Prostate gland (tissue), 2 donors: ENCODE measurements at regions not wholly inside any gene's neighbourhood (a gene's known extent, or its start where the extent isn't known, plus 50 kb on each side); places are given as distances from the start of the nearest gene placed in this dataset.

Experiments used
- DNase-seq: peaks from one replicate; pipeline ENCODE4 v3.0.0-alpha.2; 2019; ENCODE audit warnings: low spot score
- H3K27ac ChIP-seq, 2 donors: fragments of 200-600 bp; sonication (generic); 2 replicates each; pipeline ENCODE4 v1.5.1; 2017 to 2019
- H3K27me3 ChIP-seq: fragments of 200-600 bp; sonication (generic); replicated peaks from 2 replicates; pipeline ENCODE4 v1.5.1; 2019; ENCODE audit not compliant: insufficient read depth
- H3K36me3 ChIP-seq, 2 donors: fragments of 200-600 bp; sonication (generic); 1 replicate in 1 of 2; 2 replicates in 1 of 2; pipeline versions ENCODE4 v1.5.1 to v1.8.1; 2017 to 2019
- H3K4me1 ChIP-seq: fragments of 200-600 bp; sonication (generic); replicated peaks from 2 replicates; pipeline ENCODE4 v1.5.1; 2019
- H3K4me3 ChIP-seq, 2 donors: fragments of 200-600 bp; sonication (generic); 2 replicates each; pipeline ENCODE4 v1.5.1; 2017 to 2019
- H3K9me3 ChIP-seq: fragments of 200-600 bp; sonication (generic); 2 replicates; pipeline ENCODE4 v1.5.1; 2017
- CTCF ChIP-seq, 4 experiments: fragments of 200-600 bp in 2 of 4; fragments of 450-650 bp in 2 of 4; sonication (generic) in 2 of 4; IDR thresholded peaks; 1 replicate in 3 of 4; 2 replicates in 1 of 4; pipeline ENCODE4 v1.5.1; 2016 to 2019; ENCODE audit warnings: antibody characterized with exemption in 4 of 4, mild to moderate bottlenecking in 2 of 4, moderate library complexity in 2 of 4
- POLR2A ChIP-seq: fragments of 450-650 bp; IDR thresholded peaks from one replicate; pipeline ENCODE4 v1.6.1; 2016; ENCODE audit warnings: antibody characterized with exemption, mild to moderate bottlenecking
- POLR2AphosphoS5 ChIP-seq: sonication (generic); formaldehyde crosslinking; IDR thresholded peaks from one replicate; pipeline ENCODE4 v1.6.1; 2017; ENCODE audit warnings: antibody characterized with exemption
- WGBS: methylation state at CpG from one replicate; pipeline ENCODE4 v1.1.5; 2018; 5-methylcytosine and 5-hydroxymethylcytosine counted together
- intact Hi-C: fragments of 100-400 bp; cut with DNase I; formaldehyde crosslinking; loops from one replicate; pipeline ENCODE4 v1.14.2; 2022

DNA sequence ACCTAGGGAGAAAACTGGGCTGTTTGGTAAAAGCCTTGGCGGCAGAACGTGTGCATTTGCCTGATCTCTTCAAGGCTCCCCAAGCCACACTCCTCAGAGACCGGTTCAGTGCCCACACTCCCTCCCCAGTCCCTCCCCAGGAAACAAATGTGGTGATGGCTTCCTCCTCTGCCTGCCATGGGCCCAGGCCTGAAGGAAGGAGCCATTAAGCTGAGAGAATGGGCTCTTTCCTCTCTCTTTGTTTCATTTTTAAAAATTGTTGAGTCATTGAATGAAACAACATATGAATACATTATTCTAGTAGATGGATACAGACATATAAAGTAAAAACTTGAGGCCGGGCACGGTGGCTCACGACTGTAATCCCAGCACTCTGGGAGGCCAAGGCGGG lies 50.6 kb upstream of the YWHAQ start:
- TF ChIP-seq POLR2AphosphoS5 (no peak), POLR2A (no peak), CTCF (IDR thresholded peaks at IDR 0.05) (no peak)
- DNase-seq: no peak
- no peaks in the 10 kb centered on the region for H3K27me3 ChIP-seq
- no peak overlapping the region for H3K27ac ChIP-seq
- H3K9me3 ChIP-seq: no peaks in the 10 kb centered on the region
- H3K4me1 ChIP-seq: no peaks in the 10 kb centered on the region
- intact Hi-C loops: no loop called here
- no peak overlapping the region for H3K4me3 ChIP-seq
- H3K36me3 ChIP-seq: no peaks in the 10 kb centered on the region
- 82% methylated on average over 7 of the region's 7 CpGs for WGBS

GRCh38 chr2:9685637-9686036 lies 54.8 kb upstream of the YWHAQ start:
- WGBS: 94% methylated on average over 4 of the region's 4 CpGs
- DNase-seq: no peak
- H3K36me3 ChIP-seq: no peaks in the 10 kb centered on the region
- H3K9me3 ChIP-seq: no peaks in the 10 kb centered on the region
- no peaks in the 10 kb centered on the region for H3K4me1 ChIP-seq
- H3K27me3 ChIP-seq: no peaks in the 10 kb centered on the region
- H3K27ac ChIP-seq: no peak overlapping the region
- TF ChIP-seq POLR2A (no peak), CTCF (IDR thresholded peaks at IDR 0.05) (no peak), POLR2AphosphoS5 (no peak)
- intact Hi-C loops: no loop called here
- H3K4me3 ChIP-seq: no peak overlapping the region

DNA sequence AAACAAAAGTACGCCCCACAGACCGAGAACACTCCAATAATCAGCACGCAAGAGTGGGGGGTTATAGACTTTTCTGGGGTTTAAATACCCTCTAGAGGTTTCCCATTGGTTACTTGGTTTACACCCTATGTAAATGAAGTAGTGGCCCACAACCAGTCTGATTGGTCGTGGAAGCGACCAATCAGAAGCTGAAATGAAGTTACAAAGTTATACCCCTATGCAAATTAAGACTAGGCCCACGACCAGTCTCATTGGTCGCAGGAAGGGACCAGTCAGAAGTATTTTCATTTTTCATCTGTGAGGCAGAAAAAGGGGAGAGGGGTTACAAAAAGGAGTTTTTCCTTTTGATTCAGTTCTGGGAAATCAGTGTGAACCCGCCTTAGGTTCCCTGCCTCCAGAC lies 55.3 kb upstream of the YWHAQ start:
- 85% methylated on average over 8 of the region's 8 CpGs for WGBS
- no peak overlapping the region for H3K4me3 ChIP-seq
- no peak for DNase-seq

GRCh38 chr2:9690252-9690651 lies 59.5 kb upstream of the YWHAQ start:
- TF ChIP-seq POLR2A: no peak
- no peak for TF ChIP-seq CTCF (IDR thresholded peaks at IDR 0.05)
- no peak for TF ChIP-seq POLR2AphosphoS5
- Histone ChIP-seq H3K36me3 (no peaks in the 10 kb centered on the region), H3K4me3 (no peak overlapping the region), H3K9me3 (no peaks in the 10 kb centered on the region), H3K4me1 (no peaks in the 10 kb centered on the region), H3K27me3 (no peaks in the 10 kb centered on the region), H3K27ac (no peak overlapping the region)
- intact Hi-C loops: no loop called here
- WGBS: 66% methylated on average over 7 of the region's 7 CpGs
- DNase-seq: no peak

More for the DNA sequence above, 55.3 kb upstream of the YWHAQ start:
- H3K36me3 ChIP-seq: no peaks in the 10 kb centered on the region
- H3K4me1 ChIP-seq: no peaks in the 10 kb centered on the region
- no peaks in the 10 kb centered on the region for H3K9me3 ChIP-seq
- TF ChIP-seq CTCF (IDR thresholded peaks at IDR 0.05) (no peak), POLR2AphosphoS5 (no peak), POLR2A (no peak)
- intact Hi-C loops: no loop called here
- no peaks in the 10 kb centered on the region for H3K27me3 ChIP-seq
- no peak overlapping the region for H3K27ac ChIP-seq

DNA sequence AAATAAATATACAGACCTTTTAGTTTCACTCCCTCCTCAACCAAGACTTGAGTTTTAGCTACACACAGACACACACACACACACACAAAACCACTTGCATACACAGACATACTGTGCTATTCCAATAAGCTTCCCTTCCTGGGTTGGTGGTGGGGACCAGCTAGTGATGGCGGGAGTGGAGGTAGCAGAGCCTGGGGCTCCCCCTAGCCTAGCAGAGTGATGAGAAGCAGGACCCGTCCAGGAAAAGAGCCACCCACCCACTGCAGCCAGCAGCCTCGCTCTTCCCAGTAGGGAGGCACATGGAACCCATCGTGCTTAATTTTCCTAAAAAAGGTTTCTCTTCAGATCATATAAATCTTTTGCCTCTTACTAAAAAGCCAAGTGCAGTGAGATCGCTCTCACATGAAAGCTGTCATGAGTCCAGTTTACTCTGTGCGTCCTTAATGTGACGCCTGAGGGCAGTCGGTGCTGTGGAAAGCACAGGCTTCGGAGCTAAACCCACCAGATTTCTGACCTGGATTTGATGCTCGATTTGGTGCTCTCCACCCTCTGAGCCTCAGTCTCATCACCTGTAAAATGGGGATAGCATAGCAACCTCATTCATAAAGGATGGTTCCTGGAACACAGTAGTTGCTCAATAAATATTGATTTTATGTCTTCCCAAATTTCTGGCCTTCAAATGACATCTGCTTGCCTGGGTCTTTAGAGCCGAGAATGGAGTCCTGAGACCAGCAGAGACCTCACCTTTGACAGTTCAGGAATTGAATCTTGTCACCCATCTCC lies 60.1 kb upstream of the YWHAQ start:
- intact Hi-C loops: no loop called here
- DNase-seq: no peak
- WGBS: 93% methylated on average over 11 of the region's 11 CpGs
- H3K4me3 ChIP-seq: no peak overlapping the region
- H3K9me3 ChIP-seq: no peaks in the 10 kb centered on the region
- no peak for TF ChIP-seq CTCF (IDR thresholded peaks at IDR 0.05)
- no peaks in the 10 kb centered on the region for H3K36me3 ChIP-seq
- H3K27me3 ChIP-seq: no peaks in the 10 kb centered on the region
- H3K4me1 ChIP-seq: no peaks in the 10 kb centered on the region
- H3K27ac ChIP-seq: no peak overlapping the region
